PC-3 (cell line): ENCODE measurements at regions not wholly inside any gene's neighbourhood (a gene's known extent, or its start where the extent isn't known, plus 50 kb on each side); places are given as distances from the start of the nearest gene placed in this dataset.

ENCODE experiments used
- ATAC-seq: fragments of 200-7000 bp; cut with Tn5 transposase; 2 replicates; pipeline ENCODE4 v1.9.1; 2020; ENCODE audit warnings: mild to moderate bottlenecking, moderate library complexity
- BruUV-seq: library from RNA; stranded (reverse); fragments of 400-500 nt; replicated peaks from 2 replicates; lab custom pipeline; 2021; lab: Mats Ljungman, UMichigan
- CTCF ChIA-PET: fragments of 300-600 bp; sonication (Branson Sonifier 250); formaldehyde crosslinking; loops from one replicate; lab custom pipeline; 2022; ENCODE audit warnings: antibody characterized with exemption; lab: Charles Lee
- POLR2A ChIA-PET: fragments of 300-600 bp; sonication (Branson Sonifier 250); formaldehyde crosslinking; loops from one replicate; lab custom pipeline; 2022; ENCODE audit warnings: antibody characterized with exemption; ENCODE audit not compliant: unreplicated experiment; lab: Charles Lee
- DNase-seq: peaks from one replicate; pipeline ENCODE4 v3.0.0-alpha.2; 2015
- H2AFZ ChIP-seq: fragments of 300-600 bp; sonication (generic); 2 replicates; pipeline ENCODE4 v1.6.0; 2016; ENCODE audit warnings: antibody characterized with exemption, low read length
- H3F3A ChIP-seq: fragments of 300-600 bp; sonication (generic); one replicate; pipeline ENCODE4 v1.6.0; 2017; ENCODE audit warnings: antibody characterized with exemption, low read length, control low read depth, mild to moderate bottlenecking; ENCODE audit not compliant: unreplicated experiment
- H3K27ac ChIP-seq: fragments of 300-600 bp; sonication (generic); 2 replicates; pipeline ENCODE4 v1.5.1; 2016; ENCODE audit warnings: mild to moderate bottlenecking, low read length
- H3K27me3 ChIP-seq: fragments of 300-600 bp; sonication (generic); 2 replicates; pipeline ENCODE4 v1.6.1; 2016; ENCODE audit warnings: low read length, mixed read lengths
- H3K36me3 ChIP-seq: fragments of 300-600 bp; sonication (generic); 2 replicates; pipeline ENCODE4 v1.6.1; 2016; ENCODE audit warnings: low read depth, mixed run types, low read length, mixed read lengths
- H3K4me1 ChIP-seq: fragments of 300-600 bp; sonication (generic); 2 replicates; pipeline ENCODE4 v1.5.1; 2016; ENCODE audit warnings: low read length; ENCODE audit not compliant: insufficient read depth
- H3K4me2 ChIP-seq: fragments of 300-600 bp; sonication (generic); 2 replicates; pipeline ENCODE4 v1.6.0; 2016; ENCODE audit warnings: low read length
- H3K4me3 ChIP-seq: fragments of 300-600 bp; sonication (generic); 2 replicates; pipeline ENCODE4 v1.5.1; 2016; ENCODE audit warnings: mild to moderate bottlenecking, low read length, mixed read lengths
- H3K79me2 ChIP-seq: fragments of 300-600 bp; sonication (generic); 2 replicates; pipeline ENCODE4 v1.6.1; 2017; ENCODE audit warnings: low read length, mixed read lengths
- H3K9ac ChIP-seq: fragments of 300-600 bp; sonication (generic); 2 replicates; pipeline ENCODE4 v1.6.0; 2016; ENCODE audit warnings: mild to moderate bottlenecking, low read length
- H3K9me2 ChIP-seq: fragments of 300-600 bp; sonication (generic); replicated peaks from 2 replicates; pipeline ENCODE4 v1.6.1; 2016; ENCODE audit warnings: mixed run types, low read length, mixed read lengths
- H3K9me3 ChIP-seq: fragments of 300-600 bp; sonication (generic); 2 replicates; pipeline ENCODE4 v1.6.1; 2016; ENCODE audit warnings: low read length, mixed read lengths
- H4K20me1 ChIP-seq: fragments of 300-600 bp; sonication (generic); 2 replicates; pipeline ENCODE4 v1.6.1; 2016; ENCODE audit warnings: low read length, mixed read lengths
- CTCF ChIP-seq: fragments of 300-600 bp; sonication (generic); conservative IDR thresholded peaks from 2 replicates; pipeline ENCODE4 v1.5.1; 2017; ENCODE audit warnings: antibody characterized with exemption, low read depth, mild to moderate bottlenecking, low read length
- EZH2 ChIP-seq: fragments of 300-600 bp; sonication (generic); IDR thresholded peaks from one replicate; pipeline ENCODE4 v1.6.1; 2017; ENCODE audit warnings: antibody characterized with exemption, mild to moderate bottlenecking, low read length; ENCODE audit not compliant: unreplicated experiment
- EZH2phosphoT487 ChIP-seq: fragments of 300-600 bp; sonication (generic); IDR thresholded peaks from 2 replicates; pipeline ENCODE4 v1.6.1; 2018; ENCODE audit warnings: mild to moderate bottlenecking, antibody characterized with exemption, low read length, borderline replicate concordance
- intact Hi-C: fragments of 100-400 bp; cut with micrococcal nuclease; formaldehyde crosslinking; loops from 2 replicates; pipeline ENCODE4 v1.9.0; 2023

- H2AFZ ChIP-seq: no peak overlapping the region
- H3K9me3 ChIP-seq: no peaks in the 10 kb centered on the region
- peak; percentile 95 for DNase-seq
- H3K4me3 ChIP-seq: no peak overlapping the region
- H4K20me1 ChIP-seq: no peaks in the 10 kb centered on the region
- intact Hi-C loops: loop anchor here (5.0 kb wide), 1 partner anchor 70 kb away; no protein-coding TSS in a partner anchor
- peak overlapping the region; percentile 52 for H3K27ac ChIP-seq
- POLR2A ChIA-PET: no interaction called here
- no peaks in the 10 kb centered on the region for H3K36me3 ChIP-seq
- H3K9ac ChIP-seq: no peak overlapping the region
- BruUV-seq: no TSS peak
- no peaks in the 10 kb centered on the region for H3K9me2 ChIP-seq
- ATAC-seq: peak; percentile 63
- H3K4me2 ChIP-seq: peak overlapping the region; percentile 55
- no peaks in the 10 kb centered on the region for H3F3A ChIP-seq
- no peaks in the 10 kb centered on the region for H3K27me3 ChIP-seq
- H3K79me2 ChIP-seq: no peaks in the 10 kb centered on the region
- peaks cover 45% of the 10 kb centered on the region for H3K4me1 ChIP-seq
- CTCF ChIA-PET: no interaction called here
- TF ChIP-seq EZH2phosphoT487: no peak
- TF ChIP-seq EZH2: no peak
- TF ChIP-seq CTCF: no peak
Measured at GRCh38 chr11:19437760-19438159, 197.0 kb upstream of the E2F8 start.

GRCh38 chr11:19436932-19437331 is 196.2 kb upstream of the E2F8 start:
- H3K27ac ChIP-seq: no peak overlapping the region
- no peaks in the 10 kb centered on the region for H4K20me1 ChIP-seq
- H3K4me3 ChIP-seq: no peak overlapping the region
- ChIA-PET CTCF (interaction anchor here (0.5 kb wide), 1 partner anchor 629 kb away, joined by 3 read pairs; no protein-coding TSS in a partner anchor), POLR2A (no interaction called here)
- no peak for TF ChIP-seq EZH2
- TF ChIP-seq EZH2phosphoT487: no peak
- TF ChIP-seq CTCF: no peak
- no peak overlapping the region for H2AFZ ChIP-seq
- no peaks in the 10 kb centered on the region for H3K27me3 ChIP-seq
- ATAC-seq: no peak
- peak overlapping the region; percentile 55 for H3K4me2 ChIP-seq
- no peak overlapping the region for H3K9ac ChIP-seq
- no peaks in the 10 kb centered on the region for H3K79me2 ChIP-seq
- no peaks in the 10 kb centered on the region for H3K9me2 ChIP-seq
- no TSS peak for BruUV-seq
- no peaks in the 10 kb centered on the region for H3K9me3 ChIP-seq
- no peaks in the 10 kb centered on the region for H3K36me3 ChIP-seq
- no peaks in the 10 kb centered on the region for H3F3A ChIP-seq
- no peak for DNase-seq
- intact Hi-C loops: loop anchor here (5.0 kb wide), 1 partner anchor 70 kb away; no protein-coding TSS in a partner anchor
- H3K4me1 ChIP-seq: peaks cover 46% of the 10 kb centered on the region

- Histone ChIP-seq H2AFZ (no peak overlapping the region), H3K9ac (no peak overlapping the region), H3K4me1 (peaks cover 41% of the 10 kb centered on the region), H3K36me3 (no peaks in the 10 kb centered on the region), H4K20me1 (no peaks in the 10 kb centered on the region), H3K4me3 (no peak overlapping the region), H3K9me3 (no peaks in the 10 kb centered on the region), H3K9me2 (no peaks in the 10 kb centered on the region), H3K27me3 (no peaks in the 10 kb centered on the region), H3K4me2 (no peak overlapping the region), H3K79me2 (no peaks in the 10 kb centered on the region), H3F3A (no peaks in the 10 kb centered on the region), H3K27ac (no peak overlapping the region)
- POLR2A ChIA-PET: no interaction called here
- TF ChIP-seq EZH2phosphoT487: no peak
- TF ChIP-seq CTCF: no peak
- no peak for TF ChIP-seq EZH2
- ATAC-seq (no peak), DNase-seq (no peak)
- intact Hi-C loops: loop anchor here (5.0 kb wide), 1 partner anchor 68 kb away; no protein-coding TSS in a partner anchor
- no TSS peak for BruUV-seq
- CTCF ChIA-PET: no interaction called here
Measured at GRCh38 chr11:19435306-19435989, 194.7 kb upstream of the E2F8 start.
